Brain microvascular endothelial cell (primary cell): ENCODE measurements at regions not wholly inside any gene's neighbourhood (a gene's known extent, or its start where the extent isn't known, plus 50 kb on each side); places are given as distances from the start of the nearest gene placed in this dataset.

Source experiments
- DNase-seq: peaks from one replicate; pipeline ENCODE4 v3.0.0-alpha.2; 2020
- H3K27ac ChIP-seq: fragments of 250-450 bp; sonication (Bioruptor Pico); 2 replicates; pipeline ENCODE4 v1.5.1; 2020; ENCODE audit warnings: mild to moderate bottlenecking, moderate library complexity
- H3K27me3 ChIP-seq: fragments of 250-450 bp; sonication (Bioruptor Pico); replicated peaks from 2 replicates; pipeline ENCODE4 v1.5.1; 2020; ENCODE audit warnings: mild to moderate bottlenecking
- H3K36me3 ChIP-seq: fragments of 250-450 bp; sonication (Bioruptor Pico); replicated peaks from 2 replicates; pipeline ENCODE4 v1.5.1; 2020; ENCODE audit warnings: mild to moderate bottlenecking
- H3K4me3 ChIP-seq: 2 replicates; pipeline ENCODE4 v1.5.1; 2011; ENCODE audit warnings: low read depth, mild to moderate bottlenecking, control low read depth, low read length, moderate library complexity
- CTCF ChIP-seq: IDR thresholded peaks from 2 replicates; pipeline ENCODE4 v1.5.1; 2011; ENCODE audit warnings: low read depth, mild to moderate bottlenecking, moderate library complexity, low read length, control low read depth, inconsistent platforms; ENCODE audit errors: missing control alignments
- in situ Hi-C: cut with HindIII; loops from 2 replicates; pipeline ENCODE4 v1.10.0; 2017; ENCODE audit warnings: low sequenced_read_pairs, low pct_ligation_motif_present

- in situ Hi-C loops, result no loop called here
- H3K27ac ChIP-seq, result no peak overlapping the region
These were observed 51.4 kb upstream of the SCN7A start for GRCh38 chr2:166545473-166545872.

More at GRCh38 chr2:166545473-166545872, 51.4 kb upstream of the SCN7A start:
- DNase-seq, result no peak
- H3K27me3 ChIP-seq, result no peaks in the 10 kb centered on the region
- TF ChIP-seq CTCF, result no peak
- H3K4me3 ChIP-seq, result no peak overlapping the region
- H3K36me3 ChIP-seq, result no peaks in the 10 kb centered on the region
